ENCODE measurements at regions not wholly inside any gene's neighbourhood (a gene's known extent, or its start where the extent isn't known, plus 50 kb on each side); places are given as distances from the start of the nearest gene placed in this dataset.

GRCh38 chr3:152047465-152047864, 174.0 kb downstream of the SUCNR1 start:
- H3K4me1 ChIP-seq (ENCODE audit: control insufficient read depth in 1 of 2, insufficient read depth in 2 of 2, low read length in 2 of 2): no peaks in the 10 kb centered on the region
- H2AFZ ChIP-seq (ENCODE audit: low read depth, low read length, poor library complexity, severe bottlenecking): no peak overlapping the region
- intact Hi-C loops (cut with micrococcal nuclease): no loop called here
- RAD21 ChIA-PET (ENCODE audit: low non-redundant PET in 1 of 2, low total read pairs in 2 of 2, uncharacterized antibody in 2 of 2, unreplicated experiment in 2 of 2): no interaction called here
- no peaks in the 10 kb centered on the region for H3K36me3 ChIP-seq (ENCODE audit: control insufficient read depth in 1 of 2, insufficient read depth in 2 of 2, low read length in 2 of 2)
- H3K4me2 ChIP-seq (ENCODE audit: low read length): no peak overlapping the region
- H3K9me2 ChIP-seq (ENCODE audit: insufficient read depth): no peaks in the 10 kb centered on the region
- no peak for ATAC-seq
- no peaks in the 10 kb centered on the region for H3K27me3 ChIP-seq (ENCODE audit: insufficient read depth, low read length)
- H4K20me1 ChIP-seq (ENCODE audit: insufficient read depth): no peaks in the 10 kb centered on the region
- BruUV-seq (replicated peaks): no TSS peak
- POLR2A ChIA-PET: no interaction called here
- no peak for DNase-seq (ENCODE audit: low read depth, low spot score)
- H3K9me3 ChIP-seq (ENCODE audit: control insufficient read depth in 1 of 2, insufficient read depth in 1 of 2, low read depth in 1 of 2, low read length in 2 of 2): no peaks in the 10 kb centered on the region
- TF ChIP-seq EGR1 (IDR thresholded peaks at IDR 0.05; ENCODE audit: low read depth): no peak
- TF ChIP-seq, protein P1, sequence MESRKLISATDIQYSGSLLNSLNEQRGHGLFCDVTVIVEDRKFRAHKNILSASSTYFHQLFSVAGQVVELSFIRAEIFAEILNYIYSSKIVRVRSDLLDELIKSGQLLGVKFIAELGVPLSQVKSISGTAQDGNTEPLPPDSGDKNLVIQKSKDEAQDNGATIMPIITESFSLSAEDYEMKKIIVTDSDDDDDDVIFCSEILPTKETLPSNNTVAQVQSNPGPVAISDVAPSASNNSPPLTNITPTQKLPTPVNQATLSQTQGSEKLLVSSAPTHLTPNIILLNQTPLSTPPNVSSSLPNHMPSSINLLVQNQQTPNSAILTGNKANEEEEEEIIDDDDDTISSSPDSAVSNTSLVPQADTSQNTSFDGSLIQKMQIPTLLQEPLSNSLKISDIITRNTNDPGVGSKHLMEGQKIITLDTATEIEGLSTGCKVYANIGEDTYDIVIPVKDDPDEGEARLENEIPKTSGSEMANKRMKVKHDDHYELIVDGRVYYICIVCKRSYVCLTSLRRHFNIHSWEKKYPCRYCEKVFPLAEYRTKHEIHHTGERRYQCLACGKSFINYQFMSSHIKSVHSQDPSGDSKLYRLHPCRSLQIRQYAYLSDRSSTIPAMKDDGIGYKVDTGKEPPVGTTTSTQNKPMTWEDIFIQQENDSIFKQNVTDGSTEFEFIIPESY (IDR thresholded peaks at IDR 0.05; ENCODE audit: extremely low read depth, insufficient replicate concordance, low read length): no peak
- no peak for TF ChIP-seq SIN3A (IDR thresholded peaks at IDR 0.05; ENCODE audit: low read depth)
- TF ChIP-seq ZNF274 (IDR thresholded peaks at IDR 0.05; ENCODE audit: low read depth, low read length): no peak
- H3K9ac ChIP-seq (ENCODE audit: low read length): no peak overlapping the region
- H3K4me3 ChIP-seq (replicated peaks in 1 of 2; ENCODE audit: low read depth in 1 of 2, low read length in 2 of 2): no peak overlapping the region
- H3K79me2 ChIP-seq (ENCODE audit: insufficient read depth, low read length): no peaks in the 10 kb centered on the region
- H3K27ac ChIP-seq (ENCODE audit: low read depth, low read length): no peak overlapping the region
- CTCF ChIA-PET: no interaction called here

GRCh38 chr3:152048831-152049230, 175.4 kb downstream of the SUCNR1 start:
- H3K27ac ChIP-seq (ENCODE audit: low read depth, low read length): no peak overlapping the region
- CTCF ChIA-PET: no interaction called here

More at GRCh38 chr3:152048831-152049230, 175.4 kb downstream of the SUCNR1 start:
- ATAC-seq (no peak), DNase-seq (ENCODE audit: low read depth, low spot score) (no peak)
- no peaks in the 10 kb centered on the region for H3K36me3 ChIP-seq (ENCODE audit: control insufficient read depth in 1 of 2, insufficient read depth in 2 of 2, low read length in 2 of 2)
- TF ChIP-seq TCF7L2 (IDR thresholded peaks at IDR 0.05; ENCODE audit: borderline replicate concordance, extremely low read depth, insufficient read depth, insufficient read length) (no peak), SP1 (IDR thresholded peaks at IDR 0.05; ENCODE audit: low read depth) (no peak), REST (IDR thresholded peaks at IDR 0.05; ENCODE audit: low read depth) (no peak)
- no peaks in the 10 kb centered on the region for H3K27me3 ChIP-seq (ENCODE audit: insufficient read depth, low read length)
- no peaks in the 10 kb centered on the region for H3K9me3 ChIP-seq (ENCODE audit: control insufficient read depth in 1 of 2, insufficient read depth in 1 of 2, low read depth in 1 of 2, low read length in 2 of 2)
- ChIA-PET POLR2A (no interaction called here), RAD21 (ENCODE audit: low non-redundant PET in 1 of 2, low total read pairs in 2 of 2, uncharacterized antibody in 2 of 2, unreplicated experiment in 2 of 2) (no interaction called here)
- H2AFZ ChIP-seq (ENCODE audit: low read depth, low read length, poor library complexity, severe bottlenecking): peak overlapping the region; percentile 52
- H3K9me2 ChIP-seq (ENCODE audit: insufficient read depth): no peaks in the 10 kb centered on the region
- H3K4me1 ChIP-seq (ENCODE audit: control insufficient read depth in 1 of 2, insufficient read depth in 2 of 2, low read length in 2 of 2): no peaks in the 10 kb centered on the region
- H3K9ac ChIP-seq (ENCODE audit: low read length): no peak overlapping the region
- no peaks in the 10 kb centered on the region for H3K79me2 ChIP-seq (ENCODE audit: insufficient read depth, low read length)
- intact Hi-C loops (cut with micrococcal nuclease): no loop called here
- BruUV-seq (replicated peaks): no TSS peak
- H3K4me3 ChIP-seq (replicated peaks in 1 of 2; ENCODE audit: low read depth in 1 of 2, low read length in 2 of 2): no peak overlapping the region
- no peaks in the 10 kb centered on the region for H4K20me1 ChIP-seq (ENCODE audit: insufficient read depth)
- no peak overlapping the region for H3K4me2 ChIP-seq (ENCODE audit: low read length)

All from HCT116 (cell line).